ENCODE measurements at regions not wholly inside any gene's neighbourhood (a gene's known extent, or its start where the extent isn't known, plus 50 kb on each side); places are given as distances from the start of the nearest gene placed in this dataset.
A peak's percentile ranks its signal among the peaks of the same experiment; 100 is the strongest.

- no peak for DNase-seq
Measured at GRCh38 chr12:30827101-30828066, 72.6 kb upstream of the CAPRIN2 start.

DNA sequence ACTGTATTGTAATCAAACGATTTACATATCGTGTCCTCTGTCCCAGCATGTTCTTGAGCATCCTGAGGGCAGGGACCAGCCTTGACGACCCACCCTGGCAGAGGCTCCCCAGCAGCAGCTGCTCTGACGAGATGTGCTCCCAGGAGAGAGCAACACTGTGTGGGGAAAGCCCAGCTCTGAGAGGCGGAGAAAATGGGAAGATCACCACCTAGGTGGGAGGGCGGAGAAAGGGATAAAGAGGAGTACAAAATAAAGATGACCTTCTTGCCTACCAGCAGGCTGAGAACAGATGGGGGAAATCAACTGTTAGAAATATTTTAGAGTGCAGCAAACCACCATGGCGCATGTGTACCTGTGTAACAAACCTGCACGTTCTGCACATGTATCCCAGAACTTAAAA lies 71.5 kb upstream of the CAPRIN2 start:
- no peak for DNase-seq

GRCh38 chr12:30825341-30825740 lies 70.6 kb upstream of the CAPRIN2 start:
- no peak for DNase-seq

- DNase-seq, result no peak
Measured at GRCh38 chr12:30824311-30824710, 69.6 kb upstream of the CAPRIN2 start.

DNA sequence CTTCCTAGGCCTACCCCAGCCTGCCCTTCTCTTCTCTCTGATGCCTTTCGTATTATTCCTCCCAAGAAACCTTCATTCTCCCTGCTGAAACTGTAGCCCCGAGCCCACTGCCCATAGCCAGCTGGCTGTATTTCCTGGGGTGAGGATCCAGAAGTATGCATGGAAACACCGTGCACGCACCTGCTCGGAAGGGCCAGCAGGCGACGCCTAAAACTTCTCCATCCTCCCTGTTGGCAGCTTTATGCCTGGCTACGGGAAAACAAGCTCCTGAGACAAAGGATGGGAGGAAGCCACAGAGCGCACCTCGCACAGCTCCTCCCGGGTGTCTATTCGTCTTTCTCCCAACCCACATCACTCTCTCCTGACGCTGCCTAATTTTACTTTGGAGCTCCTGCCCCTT lies 69.0 kb upstream of the CAPRIN2 start:
- DNase-seq, result no peak

DNA sequence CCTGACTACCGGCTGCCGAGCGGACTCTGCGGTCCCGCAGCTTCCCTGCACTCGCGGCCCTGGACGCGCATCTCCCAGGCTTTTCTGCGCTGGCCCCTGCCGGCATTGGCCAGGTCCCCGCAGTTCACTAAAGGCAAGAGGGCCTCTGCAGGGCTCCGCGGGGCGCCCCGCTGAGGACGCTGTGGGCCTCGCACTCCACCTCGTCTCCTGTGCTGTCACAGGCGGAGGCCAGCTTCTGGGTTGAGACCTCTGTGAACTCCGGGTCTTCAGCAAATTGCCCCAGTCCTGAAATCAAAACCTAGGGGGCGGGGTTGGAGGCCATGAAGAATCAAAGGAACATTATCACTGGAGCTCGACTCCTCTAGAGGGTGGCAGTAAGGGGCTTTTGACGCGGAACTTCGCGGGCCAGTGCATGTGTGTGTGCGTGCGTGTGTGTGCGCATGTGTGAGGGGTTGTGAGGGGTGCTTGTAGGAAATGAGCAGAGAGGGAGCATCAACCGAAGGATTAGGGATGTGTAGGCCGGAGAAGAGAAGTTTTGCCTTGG lies 68.5 kb upstream of the CAPRIN2 start:
- DNase-seq, result no peak

DNA sequence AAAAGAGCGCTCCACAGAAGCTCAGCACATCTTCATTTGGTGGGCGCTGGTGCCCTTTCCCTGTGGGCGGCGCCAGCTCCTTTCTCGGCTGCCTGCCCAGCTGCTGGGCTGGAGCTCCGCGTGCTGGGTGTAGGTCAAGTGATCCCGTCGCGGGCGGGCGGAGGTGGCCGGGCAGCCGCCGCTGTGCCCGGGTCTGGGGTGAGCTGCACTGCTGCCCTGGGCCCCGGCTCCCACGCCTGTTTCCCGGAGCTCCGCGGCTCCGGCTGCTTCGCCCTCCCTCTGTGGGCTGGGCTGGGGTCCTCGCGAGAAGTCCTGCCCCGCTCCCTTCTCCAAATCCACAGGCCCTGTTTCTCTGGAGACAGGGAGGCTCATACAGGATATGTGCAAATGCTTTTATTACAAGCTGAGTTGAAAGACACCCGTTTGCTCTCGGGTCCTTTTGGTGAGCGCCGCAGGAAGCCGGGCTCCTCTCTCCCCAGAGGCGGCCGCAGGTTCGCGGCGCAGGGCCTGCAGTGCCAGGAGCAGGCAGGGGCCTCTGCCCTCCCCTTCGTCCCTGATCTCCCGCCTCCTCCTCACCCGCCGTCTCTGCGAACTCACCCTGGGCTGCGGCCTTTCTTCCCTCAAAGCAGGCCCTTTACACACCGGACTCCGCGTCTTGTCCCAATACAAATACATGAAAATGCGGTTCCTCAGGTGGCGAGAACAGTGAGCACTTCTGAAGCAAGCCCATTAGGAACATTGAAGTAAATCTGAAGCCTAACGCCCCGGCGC lies 67.8 kb upstream of the CAPRIN2 start:
- no peak for DNase-seq

- no peak for DNase-seq
Measured at GRCh38 chr12:30820406-30820946, 65.7 kb upstream of the CAPRIN2 start.

- no peak for DNase-seq
Measured at GRCh38 chr12:30818562-30818961, 63.8 kb upstream of the CAPRIN2 start.

DNA sequence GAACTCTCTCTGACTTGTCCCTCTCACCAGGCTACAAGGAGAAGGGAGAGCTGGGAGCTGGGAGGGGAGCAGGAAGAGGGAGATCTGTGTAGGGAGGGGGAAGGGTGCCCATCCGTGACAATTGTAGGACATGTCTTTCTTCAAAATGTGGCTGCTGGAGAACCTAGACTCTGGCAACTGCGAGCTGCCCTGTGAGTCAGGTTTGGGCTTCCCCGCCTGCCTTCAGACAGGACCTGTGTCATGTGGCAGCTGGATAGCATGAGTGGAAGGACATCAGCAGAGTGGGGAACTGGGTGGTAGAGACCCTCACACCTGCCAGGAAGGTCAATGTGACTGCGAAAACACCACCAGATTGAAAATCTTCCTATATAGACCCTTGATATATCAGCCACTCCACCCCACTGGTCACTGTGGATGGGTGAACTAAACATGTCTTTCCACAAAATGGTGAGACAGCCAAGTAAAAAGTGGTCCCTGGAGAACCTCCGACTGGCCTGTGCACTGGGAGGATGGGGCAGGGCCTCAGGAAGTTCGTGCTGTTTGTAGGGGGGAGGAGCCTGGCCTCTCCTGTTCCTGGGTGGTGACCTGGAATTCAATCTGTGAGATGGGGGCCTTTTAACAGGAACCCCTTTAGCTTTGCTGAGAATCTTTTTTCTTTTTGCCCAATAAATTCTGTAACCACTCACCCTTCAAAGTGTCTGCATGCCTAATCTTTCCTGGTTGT lies 62.2 kb upstream of the CAPRIN2 start:
- no peak for DNase-seq

DNA sequence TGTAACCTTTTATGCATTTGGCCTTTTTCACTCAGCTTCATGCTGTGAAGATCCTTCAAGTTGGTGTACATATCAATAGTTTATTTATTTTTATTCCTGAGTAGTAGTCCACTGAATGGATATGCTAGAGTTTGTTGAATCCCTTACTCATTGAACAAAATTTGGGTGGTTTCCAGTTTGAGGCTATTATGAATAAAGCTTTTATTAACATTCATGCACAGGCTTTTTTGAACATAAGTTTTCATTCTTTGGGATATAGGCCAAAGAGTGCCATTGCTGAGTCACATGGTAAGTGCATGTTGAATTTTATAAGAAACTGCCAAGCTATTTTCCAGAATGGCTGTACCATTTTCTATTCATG lies 59.5 kb upstream of the CAPRIN2 start:
- no peak for DNase-seq

DNA sequence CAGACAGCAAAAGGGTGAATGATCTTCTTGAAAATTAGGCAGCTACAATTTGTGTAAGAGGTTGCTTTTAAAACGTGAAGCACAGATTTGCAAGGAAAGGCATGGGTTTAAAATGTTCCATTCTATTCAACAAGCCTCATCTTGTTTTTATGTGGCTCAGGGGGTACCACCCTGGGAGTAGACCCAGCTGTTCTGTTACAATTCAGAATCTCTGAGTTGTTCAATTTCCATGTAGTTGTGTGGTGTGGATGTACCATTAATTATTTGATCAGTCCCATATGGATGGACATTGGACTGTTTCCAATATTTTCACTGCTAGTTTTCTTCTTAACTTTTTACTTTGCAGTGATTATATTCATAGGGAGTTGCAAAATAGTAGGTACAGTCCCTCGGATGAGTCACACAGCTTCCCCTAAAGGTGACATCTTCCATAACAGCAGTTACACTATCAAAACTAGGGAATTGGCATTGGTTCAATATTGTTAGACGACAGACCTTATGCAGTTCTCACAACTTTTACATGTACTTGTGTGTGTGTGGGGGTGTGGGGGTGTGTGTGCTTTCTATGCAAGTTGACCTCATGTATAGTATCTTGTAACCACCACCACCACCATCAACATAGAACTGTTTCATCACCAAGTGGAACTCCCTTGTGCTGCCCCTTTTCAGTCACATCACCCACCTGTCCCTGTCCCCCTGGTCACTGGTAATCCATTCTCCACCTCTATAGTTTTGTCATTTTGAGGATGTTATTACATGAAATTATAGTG lies 59.0 kb upstream of the CAPRIN2 start:
- no peak for DNase-seq

GRCh38 chr12:30811966-30812365 lies 57.2 kb upstream of the CAPRIN2 start:
- DNase-seq, result no peak

DNA sequence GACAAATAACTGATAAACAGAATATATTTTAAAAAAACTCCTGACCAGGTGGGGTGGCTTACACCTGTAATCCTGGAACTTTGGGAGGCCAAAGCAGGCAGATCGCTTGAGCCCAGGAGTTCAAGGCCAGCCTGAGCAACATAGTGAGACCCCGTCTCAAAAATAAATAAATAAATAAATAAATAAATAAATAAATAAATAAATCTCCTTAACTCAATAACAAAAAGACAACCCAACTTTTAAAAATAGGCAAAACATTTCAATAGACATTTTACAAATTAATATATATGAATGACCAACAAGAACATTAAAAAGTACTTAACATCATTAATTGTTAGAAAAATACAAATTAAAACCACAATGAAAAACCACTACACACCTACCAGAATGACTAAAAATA lies 56.2 kb upstream of the CAPRIN2 start:
- no peak for DNase-seq

GRCh38 chr12:30807695-30808034 lies 52.9 kb upstream of the CAPRIN2 start:
- no peak for DNase-seq

DNA sequence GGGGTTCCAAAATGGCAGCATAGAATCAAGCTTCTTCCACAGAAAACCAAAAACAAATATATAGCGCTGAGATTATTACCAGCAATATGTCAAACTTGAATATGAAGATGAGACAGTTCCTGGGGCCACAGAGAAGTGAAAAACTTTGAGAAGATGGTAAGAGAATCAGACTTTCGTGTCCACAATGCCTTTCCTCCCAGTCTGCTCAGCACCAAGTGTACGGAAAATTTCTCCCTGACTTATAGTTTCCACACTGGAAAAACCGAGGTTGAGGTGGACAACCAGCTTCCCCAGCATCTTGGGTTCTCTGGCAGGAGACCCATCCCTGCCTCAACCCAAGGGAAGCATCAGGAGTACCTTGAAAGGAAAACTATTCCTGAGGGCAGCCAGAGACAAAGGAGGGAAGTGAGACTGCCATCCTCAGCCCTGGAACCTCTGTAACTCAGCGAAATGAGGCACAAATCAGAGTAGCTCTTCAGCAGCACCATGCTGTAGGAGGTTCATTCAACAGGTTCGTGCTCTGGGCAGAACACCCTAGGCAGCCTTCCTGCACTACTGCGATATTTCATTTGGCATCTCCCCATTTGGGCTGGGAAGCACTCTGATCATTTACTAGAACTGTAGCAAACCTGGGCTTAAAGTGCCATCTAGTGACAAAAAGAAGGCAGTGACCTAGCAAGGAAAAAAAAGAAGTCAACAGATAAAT lies 52.4 kb upstream of the CAPRIN2 start:
- peak; percentile 44 for DNase-seq

DNA sequence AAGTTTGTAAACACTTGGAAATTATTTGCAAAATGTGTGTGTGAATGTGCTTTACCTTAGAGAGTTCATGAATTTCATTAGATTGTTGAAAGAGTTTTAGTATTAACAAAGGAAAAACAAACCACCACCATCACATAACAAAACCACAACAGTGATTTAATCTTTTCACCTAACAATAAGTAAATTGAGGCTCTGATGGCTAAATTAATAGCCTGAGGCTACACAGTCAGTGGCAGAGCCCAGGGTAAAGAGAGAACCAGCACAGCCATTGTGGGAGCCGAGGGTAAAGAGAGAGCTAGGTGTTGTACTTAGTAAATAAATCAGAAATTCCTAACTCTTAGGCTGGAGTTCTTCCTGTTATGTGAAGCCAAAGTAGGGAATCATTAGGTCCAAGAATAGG lies 51.2 kb upstream of the CAPRIN2 start:
- DNase-seq, result no peak

Data from NCI-H446 treated with DMSO at 0.1 percent for 48 hours (cell line).